GM12874 (cell line): ENCODE measurements at regions not wholly inside any gene's neighbourhood (a gene's known extent, or its start where the extent isn't known, plus 50 kb on each side); places are given as distances from the start of the nearest gene placed in this dataset.

Source experiments
- TF ChIP-seq, protein P1 (sequence below): IDR thresholded peaks from 2 replicates; pipeline ENCODE4 v1.5.1; 2011; ENCODE audit warnings: low read depth, mild to moderate bottlenecking, control low read depth, low read length, moderate library complexity; ENCODE audit not compliant: insufficient read depth

DNA sequence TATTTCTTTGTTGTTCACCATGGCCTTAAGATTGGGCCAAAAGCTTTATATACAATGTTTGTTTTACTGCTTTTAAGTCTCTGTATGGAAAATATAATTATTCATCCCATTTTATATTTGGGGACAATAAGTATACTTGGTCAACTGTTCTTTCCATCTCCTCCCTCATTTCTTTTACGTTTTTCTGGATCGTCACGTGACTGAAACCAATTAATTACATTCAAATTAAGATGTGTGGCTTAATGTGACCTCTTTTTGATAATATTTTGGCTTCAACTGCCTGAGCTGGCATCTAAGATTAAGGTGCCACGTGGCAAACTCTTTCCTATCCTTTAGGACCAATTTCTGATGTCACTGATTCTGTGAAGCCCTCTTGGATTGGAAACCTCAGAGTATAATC is 250.1 kb upstream of the SGCD start:
- TF ChIP-seq, protein P1, sequence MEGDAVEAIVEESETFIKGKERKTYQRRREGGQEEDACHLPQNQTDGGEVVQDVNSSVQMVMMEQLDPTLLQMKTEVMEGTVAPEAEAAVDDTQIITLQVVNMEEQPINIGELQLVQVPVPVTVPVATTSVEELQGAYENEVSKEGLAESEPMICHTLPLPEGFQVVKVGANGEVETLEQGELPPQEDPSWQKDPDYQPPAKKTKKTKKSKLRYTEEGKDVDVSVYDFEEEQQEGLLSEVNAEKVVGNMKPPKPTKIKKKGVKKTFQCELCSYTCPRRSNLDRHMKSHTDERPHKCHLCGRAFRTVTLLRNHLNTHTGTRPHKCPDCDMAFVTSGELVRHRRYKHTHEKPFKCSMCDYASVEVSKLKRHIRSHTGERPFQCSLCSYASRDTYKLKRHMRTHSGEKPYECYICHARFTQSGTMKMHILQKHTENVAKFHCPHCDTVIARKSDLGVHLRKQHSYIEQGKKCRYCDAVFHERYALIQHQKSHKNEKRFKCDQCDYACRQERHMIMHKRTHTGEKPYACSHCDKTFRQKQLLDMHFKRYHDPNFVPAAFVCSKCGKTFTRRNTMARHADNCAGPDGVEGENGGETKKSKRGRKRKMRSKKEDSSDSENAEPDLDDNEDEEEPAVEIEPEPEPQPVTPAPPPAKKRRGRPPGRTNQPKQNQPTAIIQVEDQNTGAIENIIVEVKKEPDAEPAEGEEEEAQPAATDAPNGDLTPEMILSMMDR, result no peak

DNA sequence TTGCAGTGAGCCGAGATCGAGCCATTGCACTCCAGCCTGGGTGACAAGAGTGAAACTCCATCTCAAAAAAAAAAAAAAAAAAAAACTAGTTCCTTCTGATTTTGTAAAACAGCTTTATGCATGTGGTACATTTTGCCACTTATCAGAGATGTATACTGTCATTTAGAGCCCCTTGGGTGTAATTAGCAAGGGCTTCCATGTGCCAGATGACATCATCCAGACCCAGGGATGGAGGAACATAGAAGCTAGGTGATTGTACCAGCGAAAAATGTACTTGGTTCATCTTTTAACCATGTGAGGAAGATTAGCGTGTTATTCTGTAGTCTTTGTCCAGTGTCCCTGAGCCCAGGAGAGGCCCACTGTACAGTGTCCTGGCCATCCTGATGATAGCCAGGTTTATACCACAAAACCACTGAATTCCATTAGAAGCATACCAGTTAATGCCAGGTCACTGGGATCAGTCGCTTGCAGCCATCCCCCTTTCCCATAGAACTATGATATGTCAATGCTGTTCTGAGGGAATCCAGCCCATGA is 239.3 kb upstream of the SGCD start:
- TF ChIP-seq, protein P1, result no peak

DNA sequence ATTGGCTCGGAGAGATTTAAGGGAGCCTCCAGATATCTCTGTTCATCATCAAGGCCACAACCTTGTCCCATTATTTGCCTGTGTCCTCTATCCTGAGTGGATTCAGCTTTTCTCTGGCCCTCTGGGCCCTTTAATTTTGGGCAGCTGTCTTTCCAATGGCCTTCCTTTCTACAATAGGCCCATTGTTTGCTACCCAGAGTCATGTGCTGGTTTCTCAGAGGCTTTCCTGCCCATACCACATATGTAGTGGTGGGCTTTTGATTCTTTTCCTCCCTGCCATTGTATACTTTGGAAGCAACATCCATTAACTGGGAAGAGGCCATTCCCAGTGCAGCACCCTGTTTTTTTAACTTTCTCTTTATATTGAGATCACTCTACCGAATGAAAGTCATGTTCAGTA is 233.9 kb upstream of the SGCD start:
- TF ChIP-seq, protein P1, result no peak

DNA sequence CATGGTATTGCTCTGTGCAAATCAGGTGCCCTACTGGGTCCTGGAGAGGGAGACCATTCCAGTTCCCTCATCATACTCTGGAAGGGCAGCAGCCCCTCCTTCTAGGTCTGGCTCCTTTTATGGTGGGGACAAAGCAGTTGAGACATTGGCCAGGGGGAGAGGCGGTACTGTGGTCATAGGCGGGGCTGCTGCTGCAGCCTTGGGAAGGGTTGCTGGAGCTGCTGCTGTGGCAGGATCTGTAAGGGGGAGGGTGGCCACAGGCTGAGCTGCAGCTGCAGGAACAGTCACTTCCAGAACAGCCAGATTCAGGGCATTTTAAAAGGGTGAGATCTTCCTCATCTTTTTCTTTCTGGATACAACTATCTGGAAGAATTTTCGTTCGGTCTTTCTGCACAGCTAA is 233.0 kb upstream of the SGCD start:
- TF ChIP-seq, protein P1, result no peak

DNA sequence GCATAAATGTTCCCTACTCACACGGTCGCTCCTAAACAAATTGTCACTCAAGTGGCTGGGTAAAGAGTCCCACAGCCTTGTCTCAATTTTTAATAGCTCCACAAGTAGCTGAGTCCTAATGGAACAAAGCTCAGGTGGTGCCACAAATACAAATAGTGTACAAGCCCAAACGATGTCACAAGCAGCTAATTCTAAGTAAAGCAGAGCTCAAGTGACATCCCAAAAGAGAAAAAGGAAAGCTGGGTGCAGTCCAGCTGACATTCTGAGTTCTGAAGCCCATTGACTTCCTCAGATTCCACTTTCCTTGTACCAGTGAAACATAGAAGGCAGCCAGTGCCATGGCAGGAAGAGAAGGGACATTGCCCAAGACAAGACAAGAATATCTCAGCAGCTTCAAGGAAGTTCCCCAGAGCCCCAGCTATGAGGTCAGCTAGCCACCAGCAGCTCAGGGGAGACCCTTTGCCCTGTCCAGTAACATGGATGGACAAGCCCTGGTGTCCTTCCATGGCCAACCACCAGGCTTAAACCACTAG is 231.2 kb upstream of the SGCD start:
- TF ChIP-seq, protein P1, result no peak

DNA sequence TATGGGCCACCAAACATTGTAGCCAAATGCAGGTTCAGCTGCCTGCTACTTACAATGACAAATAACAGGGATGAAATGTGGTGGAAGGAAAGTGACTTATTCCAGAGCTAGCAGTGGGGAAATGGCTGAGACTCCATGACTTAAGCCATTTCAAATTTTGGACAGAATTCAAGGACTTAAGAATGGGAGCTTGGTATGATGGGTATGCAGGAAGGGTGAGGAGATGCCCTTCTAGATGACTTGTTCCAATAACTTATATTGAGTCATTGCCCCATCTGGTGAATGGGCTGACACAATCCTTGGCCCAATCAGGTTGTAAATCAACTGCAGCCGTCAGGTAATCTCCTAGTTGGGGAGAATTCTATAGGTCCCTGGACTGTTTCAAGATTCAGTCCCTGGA is 230.7 kb upstream of the SGCD start:
- TF ChIP-seq, protein P1, result no peak

DNA sequence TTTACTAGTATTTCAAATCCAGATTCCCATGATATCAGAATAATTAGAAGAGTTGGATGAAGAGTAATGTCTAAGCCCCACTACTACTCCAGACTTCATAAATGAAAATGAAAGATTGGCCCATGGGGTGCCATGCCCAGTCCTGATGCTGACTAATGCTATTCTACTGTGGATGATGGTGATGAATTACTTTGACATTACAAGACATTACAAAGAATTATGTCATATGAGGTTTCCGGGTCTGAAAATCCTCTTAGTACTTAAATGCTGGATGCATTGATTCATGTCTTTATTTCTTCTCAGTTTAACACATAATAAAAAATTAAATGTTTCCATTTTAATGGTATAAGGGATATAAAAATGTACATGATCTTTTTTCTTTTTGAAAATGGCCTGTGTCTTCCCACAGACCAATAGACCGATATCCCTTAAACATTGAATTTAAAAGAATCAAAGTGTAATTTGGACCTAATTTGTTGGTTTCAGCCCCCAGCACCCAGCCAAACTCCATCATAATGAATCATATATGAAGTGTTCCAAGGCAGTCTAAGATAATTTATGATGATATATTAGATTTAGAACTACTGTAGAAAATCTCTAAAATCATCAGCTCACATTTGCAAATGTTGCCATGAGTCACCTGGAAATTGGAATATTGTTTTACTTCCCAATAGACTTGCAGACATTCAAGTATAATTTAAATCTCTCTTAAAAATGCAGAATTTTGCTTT is 223.6 kb upstream of the SGCD start:
- TF ChIP-seq, protein P1, result no peak
